HEK293 (cell line): ENCODE measurements at regions not wholly inside any gene's neighbourhood (a gene's known extent, or its start where the extent isn't known, plus 50 kb on each side); places are given as distances from the start of the nearest gene placed in this dataset.

ENCODE experiments used
- CTCF ChIA-PET: fragments of 350-600 bp; formaldehyde crosslinking; extraction: SDS; loops from one replicate; lab custom pipeline; 2021; ENCODE audit warnings: antibody characterized with exemption; lab: Yijun Ruan, JAX
- POLR2A ChIA-PET: fragments of 300-600 bp; formaldehyde crosslinking; extraction: SDS; loops from one replicate; lab custom pipeline; 2020; ENCODE audit warnings: antibody characterized with exemption, inconsistent platforms; lab: Yijun Ruan, JAX
- H3K27ac ChIP-seq: fragments of 200-500 bp; sonication (Bioruptor generic); 2 replicates; pipeline ENCODE4 v1.5.1; 2014; ENCODE audit warnings: low read depth, low read length, control low read depth, inconsistent platforms; ENCODE audit errors: extremely low read depth
- H3K36me3 ChIP-seq, 2 experiments: fragments of 200-500 bp in 1 of 2; sonication (Bioruptor generic) in 1 of 2; 1 replicate in 1 of 2; 2 replicates in 1 of 2; pipeline ENCODE4 v1.5.1; 2014 to 2017; ENCODE audit warnings: inconsistent platforms in 2 of 2, low read length in 2 of 2; ENCODE audit not compliant: control insufficient read depth in 2 of 2, insufficient read depth in 1 of 2
- H3K4me1 ChIP-seq: fragments of 200-500 bp; sonication (Bioruptor generic); 2 replicates; pipeline ENCODE4 v1.5.1; 2014; ENCODE audit warnings: mild to moderate bottlenecking, low read length, inconsistent platforms; ENCODE audit not compliant: control insufficient read depth, insufficient read depth
- H3K4me3 ChIP-seq: 2 replicates; pipeline ENCODE4 v1.5.1; 2011; ENCODE audit warnings: low read depth, mild to moderate bottlenecking, control low read depth, low read length, moderate library complexity
- H3K9me3 ChIP-seq: fragments of 200-500 bp; sonication (Bioruptor generic); 2 replicates; pipeline ENCODE4 v1.5.1; 2014; ENCODE audit warnings: low read depth, low read length, inconsistent platforms; ENCODE audit not compliant: control insufficient read depth, insufficient read depth
- EGR2 ChIP-seq: fragments of 450-650 bp; formaldehyde crosslinking; IDR thresholded peaks from 2 replicates; pipeline ENCODE4 v1.5.1; 2016; ENCODE audit warnings: low read depth, missing biosample characterization, missing genetic modification characterization
- GLI4 ChIP-seq: fragments of 450-650 bp; formaldehyde crosslinking; IDR thresholded peaks from 2 replicates; pipeline ENCODE4 v1.5.1; 2016; ENCODE audit warnings: missing biosample characterization, missing genetic modification characterization
- OVOL3 ChIP-seq: fragments of 450-650 bp; formaldehyde crosslinking; IDR thresholded peaks from 2 replicates; pipeline ENCODE4 v1.5.1; 2016; ENCODE audit warnings: missing biosample characterization, missing genetic modification characterization
- PRDM1 ChIP-seq: fragments of 450-650 bp; formaldehyde crosslinking; IDR thresholded peaks from 2 replicates; pipeline ENCODE4; 2016; ENCODE audit warnings: missing biosample characterization, missing genetic modification characterization
- SCRT2 ChIP-seq: fragments of 450-650 bp; formaldehyde crosslinking; IDR thresholded peaks from 2 replicates; pipeline ENCODE4 v1.5.1; 2016; ENCODE audit warnings: missing biosample characterization, missing genetic modification characterization
- SP2 ChIP-seq: fragments of 450-650 bp; formaldehyde crosslinking; IDR thresholded peaks from 2 replicates; pipeline ENCODE4 v1.5.1; 2016; ENCODE audit warnings: missing biosample characterization, missing genetic modification characterization
- ZBTB20 ChIP-seq: fragments of 450-650 bp; formaldehyde crosslinking; IDR thresholded peaks from 2 replicates; pipeline ENCODE4 v1.5.1; 2016; ENCODE audit warnings: missing biosample characterization, missing genetic modification characterization
- ZFHX2 ChIP-seq: fragments of 450-650 bp; formaldehyde crosslinking; conservative IDR thresholded peaks from 2 replicates; pipeline ENCODE4 v1.5.1; 2016; ENCODE audit warnings: missing biosample characterization, missing genetic modification characterization
- ZFP3 ChIP-seq: fragments of 450-650 bp; formaldehyde crosslinking; IDR thresholded peaks from 2 replicates; pipeline ENCODE4 v1.5.1; 2016; ENCODE audit warnings: low read depth, missing biosample characterization, missing genetic modification characterization
- ZIC2 ChIP-seq: fragments of 450-650 bp; formaldehyde crosslinking; IDR thresholded peaks from 2 replicates; pipeline ENCODE4 v1.5.1; 2016; ENCODE audit warnings: missing biosample characterization, missing genetic modification characterization
- ZNF140 ChIP-seq: fragments of 450-650 bp; formaldehyde crosslinking; IDR thresholded peaks from 2 replicates; pipeline ENCODE4 v1.5.1; 2016; ENCODE audit warnings: missing biosample characterization, missing genetic modification characterization
- ZNF174 ChIP-seq: fragments of 450-650 bp; formaldehyde crosslinking; IDR thresholded peaks from 2 replicates; pipeline ENCODE4 v1.5.0; 2017; ENCODE audit warnings: missing biosample characterization, mild to moderate bottlenecking, missing genetic modification characterization
- ZNF184 ChIP-seq: fragments of 450-650 bp; IDR thresholded peaks from 2 replicates; pipeline ENCODE4 v1.5.1; 2018; ENCODE audit warnings: missing biosample characterization, mild to moderate bottlenecking, missing genetic modification characterization
- ZNF23 ChIP-seq: fragments of 450-650 bp; formaldehyde crosslinking; IDR thresholded peaks from 2 replicates; pipeline ENCODE4 v1.5.1; 2016; ENCODE audit warnings: missing biosample characterization, missing genetic modification characterization, borderline replicate concordance
- ZNF311 ChIP-seq: fragments of 450-650 bp; formaldehyde crosslinking; IDR thresholded peaks from 2 replicates; pipeline ENCODE4 v1.5.1; 2017; ENCODE audit warnings: missing biosample characterization, missing genetic modification characterization, borderline replicate concordance
- ZNF350 ChIP-seq: fragments of 450-650 bp; formaldehyde crosslinking; IDR thresholded peaks from 2 replicates; pipeline ENCODE4 v1.5.0; 2017; ENCODE audit warnings: missing biosample characterization, mild to moderate bottlenecking, missing genetic modification characterization
- ZNF416 ChIP-seq: fragments of 450-650 bp; formaldehyde crosslinking; IDR thresholded peaks from 2 replicates; pipeline ENCODE4 v1.5.1; 2016; ENCODE audit warnings: missing biosample characterization, missing genetic modification characterization
- ZNF426 ChIP-seq: fragments of 450-650 bp; formaldehyde crosslinking; IDR thresholded peaks from 2 replicates; pipeline ENCODE4 v1.5.1; 2017; ENCODE audit warnings: missing biosample characterization, missing genetic modification characterization, mild to moderate bottlenecking, inconsistent platforms, moderate library complexity
- ZNF510 ChIP-seq: fragments of 450-650 bp; formaldehyde crosslinking; IDR thresholded peaks from 2 replicates; pipeline ENCODE4 v1.5.1; 2018; ENCODE audit warnings: mild to moderate bottlenecking, missing genetic modification characterization, missing biosample characterization; ENCODE audit not compliant: insufficient replicate concordance
- ZNF521 ChIP-seq: fragments of 450-650 bp; formaldehyde crosslinking; IDR thresholded peaks from 2 replicates; pipeline ENCODE4 v1.5.1; 2017; ENCODE audit warnings: missing biosample characterization, mild to moderate bottlenecking, missing genetic modification characterization
- ZNF548 ChIP-seq: fragments of 450-650 bp; formaldehyde crosslinking; IDR thresholded peaks from 2 replicates; pipeline ENCODE4 v1.5.1; 2016; ENCODE audit warnings: missing biosample characterization, missing genetic modification characterization
- ZNF600 ChIP-seq: fragments of 450-650 bp; formaldehyde crosslinking; IDR thresholded peaks from 2 replicates; pipeline ENCODE4 v1.5.1; 2016; ENCODE audit warnings: missing biosample characterization, missing genetic modification characterization
- ZNF610 ChIP-seq: fragments of 450-650 bp; formaldehyde crosslinking; IDR thresholded peaks from 2 replicates; pipeline ENCODE4 v1.5.1; 2016; ENCODE audit warnings: missing biosample characterization, missing genetic modification characterization, borderline replicate concordance
- ZNF626 ChIP-seq: fragments of 450-650 bp; sonication (Bioruptor Pico); formaldehyde crosslinking; IDR thresholded peaks from 2 replicates; pipeline ENCODE4 v1.5.1; 2018; ENCODE audit warnings: missing biosample characterization, missing genetic modification characterization, inconsistent platforms
- ZNF785 ChIP-seq: fragments of 450-650 bp; formaldehyde crosslinking; IDR thresholded peaks from 2 replicates; pipeline ENCODE4 v1.5.1; 2016; ENCODE audit warnings: missing biosample characterization, missing genetic modification characterization
- TF ChIP-seq, protein P1 (sequence below): fragments of 450-650 bp; formaldehyde crosslinking; IDR thresholded peaks from 2 replicates; pipeline ENCODE4 v1.5.1; 2017; ENCODE audit warnings: missing biosample characterization, missing genetic modification characterization
- TF ChIP-seq, protein P2 (sequence below): fragments of 450-650 bp; formaldehyde crosslinking; conservative IDR thresholded peaks from 2 replicates; pipeline ENCODE4 v1.5.1; 2016; ENCODE audit warnings: low read depth, missing biosample characterization, missing genetic modification characterization

DNA sequence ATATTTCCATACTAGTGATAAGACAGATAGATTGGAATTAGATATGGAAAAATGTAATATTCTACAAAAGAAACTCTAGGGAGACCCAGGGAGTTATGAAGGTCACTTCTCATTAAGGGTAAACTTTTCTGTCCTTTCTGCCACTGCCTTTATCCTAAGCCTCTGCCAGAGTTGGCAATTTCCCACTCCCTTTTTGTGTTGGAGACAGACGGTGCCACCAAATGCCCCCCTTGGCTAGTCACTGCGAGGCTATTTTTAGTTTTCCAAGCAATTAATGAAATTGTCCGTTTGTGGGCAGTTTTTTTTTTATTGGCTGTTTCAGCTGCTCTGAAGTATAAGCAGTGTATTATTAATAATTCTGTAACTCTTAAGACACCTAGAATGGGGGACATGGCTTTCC, 67.6 kb upstream of the TENM4 start:
- Histone ChIP-seq H3K36me3 (no peaks in the 10 kb centered on the region), H3K27ac (no peak overlapping the region), H3K4me1 (no peaks in the 10 kb centered on the region), H3K4me3 (no peak overlapping the region), H3K9me3 (no peaks in the 10 kb centered on the region)
- ChIA-PET CTCF (interaction anchor here (1.1 kb wide), 1 partner anchor 16 kb away, joined by 5 read pairs; no protein-coding TSS in a partner anchor), POLR2A (no interaction called here)
- TF ChIP-seq ZNF416 (no peak), SCRT2 (tag by site-specific recombination) (no peak), ZNF785 (tag by site-specific recombination) (no peak), GLI4 (tag by site-specific recombination) (no peak), ZNF521 (tag by site-specific recombination) (no peak), PRDM1 (tag by site-specific recombination) (no peak), ZFP3 (tag by site-specific recombination) (no peak), ZNF350 (tag by site-specific recombination) (no peak)
- TF ChIP-seq, protein P1, sequence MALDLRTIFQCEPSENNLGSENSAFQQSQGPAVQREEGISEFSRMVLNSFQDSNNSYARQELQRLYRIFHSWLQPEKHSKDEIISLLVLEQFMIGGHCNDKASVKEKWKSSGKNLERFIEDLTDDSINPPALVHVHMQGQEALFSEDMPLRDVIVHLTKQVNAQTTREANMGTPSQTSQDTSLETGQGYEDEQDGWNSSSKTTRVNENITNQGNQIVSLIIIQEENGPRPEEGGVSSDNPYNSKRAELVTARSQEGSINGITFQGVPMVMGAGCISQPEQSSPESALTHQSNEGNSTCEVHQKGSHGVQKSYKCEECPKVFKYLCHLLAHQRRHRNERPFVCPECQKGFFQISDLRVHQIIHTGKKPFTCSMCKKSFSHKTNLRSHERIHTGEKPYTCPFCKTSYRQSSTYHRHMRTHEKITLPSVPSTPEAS (tag by site-specific recombination), result no peak

DNA sequence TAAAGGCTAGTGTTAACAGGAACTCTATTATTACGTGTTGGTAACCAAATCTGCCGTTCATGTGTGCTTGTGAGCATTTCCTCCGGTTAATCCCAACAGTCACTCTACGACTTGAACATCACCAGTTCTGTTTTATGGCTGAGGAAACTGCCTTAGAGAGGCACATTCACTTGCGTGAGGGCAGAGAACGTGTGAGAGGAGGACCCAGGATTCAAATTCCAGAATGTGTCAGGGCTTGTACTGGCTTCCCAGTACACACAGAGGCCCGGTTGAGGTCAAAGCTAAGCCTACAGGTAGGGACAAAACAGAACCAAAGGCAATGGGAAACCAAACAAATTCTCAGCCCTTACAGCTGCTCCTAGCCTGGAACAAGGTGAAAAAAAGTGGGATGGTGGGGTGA, 66.9 kb upstream of the TENM4 start:
- TF ChIP-seq ZNF174 (tag by site-specific recombination), result no peak
- TF ChIP-seq OVOL3 (tag by site-specific recombination), result no peak
- no peak for TF ChIP-seq ZNF600
- TF ChIP-seq ZNF184, result no peak
- TF ChIP-seq ZNF311 (tag by site-specific recombination), result no peak
- TF ChIP-seq ZNF23 (tag by site-specific recombination), result no peak
- no peak for TF ChIP-seq ZNF610 (tag by site-specific recombination)
- TF ChIP-seq ZNF626 (tag by site-specific recombination), result no peak
- POLR2A ChIA-PET, result no interaction called here
- CTCF ChIA-PET, result interaction anchor here (1.1 kb wide), 1 partner anchor 15 kb away, joined by 5 read pairs; no protein-coding TSS in a partner anchor
- Histone ChIP-seq H3K9me3 (no peaks in the 10 kb centered on the region), H3K4me1 (no peaks in the 10 kb centered on the region), H3K27ac (no peak overlapping the region), H3K4me3 (no peak overlapping the region), H3K36me3 (no peaks in the 10 kb centered on the region)

DNA sequence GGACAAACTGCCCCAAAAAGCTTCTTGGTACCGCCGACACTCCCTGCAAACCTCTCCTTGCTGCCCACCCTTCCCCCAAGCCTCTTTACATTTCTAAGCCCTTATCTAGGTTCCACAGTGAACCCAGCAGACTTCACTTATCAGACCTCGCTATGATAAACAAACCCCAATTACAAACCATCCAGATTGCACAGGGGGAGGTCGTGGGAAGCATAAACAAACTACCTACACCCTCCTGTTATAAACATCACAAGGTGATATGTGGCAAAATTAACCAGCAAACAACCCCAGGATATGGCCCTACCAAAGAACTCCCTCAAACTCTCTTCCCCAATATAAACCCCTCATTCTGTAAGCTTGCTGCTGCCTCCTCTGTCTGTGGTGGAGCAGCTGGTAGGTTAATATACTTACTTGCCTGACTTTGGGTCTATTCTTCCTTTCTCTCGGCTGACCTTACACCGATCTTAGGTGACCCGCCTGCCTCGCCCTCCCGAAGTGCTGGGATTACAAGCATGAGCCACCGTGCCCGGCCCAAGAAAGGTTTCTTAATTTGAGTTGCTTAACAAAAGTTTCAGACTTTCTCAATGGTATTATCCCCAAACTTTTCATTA, 66.0 kb upstream of the TENM4 start:
- POLR2A ChIA-PET, result no interaction called here
- H3K4me3 ChIP-seq, result no peak overlapping the region

DNA sequence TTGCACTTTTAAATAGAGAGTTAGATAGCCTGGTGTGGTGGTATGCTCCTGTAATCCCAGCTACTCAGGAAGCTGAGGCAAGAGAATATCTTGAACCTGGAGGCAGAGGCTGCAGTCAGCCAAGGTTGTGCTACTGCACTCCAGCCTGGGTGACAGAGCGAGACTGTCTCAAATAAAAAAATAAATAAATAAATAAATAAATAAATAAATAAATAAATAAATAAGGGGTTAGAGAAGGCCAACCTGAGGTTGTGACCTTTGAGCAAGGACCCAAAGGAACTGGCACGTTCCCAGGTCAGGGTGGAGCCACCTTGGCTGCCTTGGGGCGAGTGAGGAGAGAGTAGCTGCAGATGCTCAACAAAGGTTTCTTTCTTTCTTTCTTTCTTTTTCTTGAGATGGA, 65.3 kb upstream of the TENM4 start:
- ChIA-PET CTCF (interaction anchor here (4.3 kb wide), 1 partner anchor 13 kb away, joined by 30 read pairs; no protein-coding TSS in a partner anchor), POLR2A (no interaction called here)
- Histone ChIP-seq H3K9me3 (no peaks in the 10 kb centered on the region), H3K27ac (no peak overlapping the region), H3K4me3 (no peak overlapping the region), H3K4me1 (no peaks in the 10 kb centered on the region), H3K36me3 (no peaks in the 10 kb centered on the region)
- TF ChIP-seq SP2 (tag by site-specific recombination) (no peak), ZBTB20 (tag by site-specific recombination) (no peak), ZNF548 (tag by site-specific recombination) (no peak), ZNF426 (tag by site-specific recombination) (peak; percentile 76), ZNF140 (peak; percentile 71; the same call in 1 of the 2 replicates)
- TF ChIP-seq, protein P2, sequence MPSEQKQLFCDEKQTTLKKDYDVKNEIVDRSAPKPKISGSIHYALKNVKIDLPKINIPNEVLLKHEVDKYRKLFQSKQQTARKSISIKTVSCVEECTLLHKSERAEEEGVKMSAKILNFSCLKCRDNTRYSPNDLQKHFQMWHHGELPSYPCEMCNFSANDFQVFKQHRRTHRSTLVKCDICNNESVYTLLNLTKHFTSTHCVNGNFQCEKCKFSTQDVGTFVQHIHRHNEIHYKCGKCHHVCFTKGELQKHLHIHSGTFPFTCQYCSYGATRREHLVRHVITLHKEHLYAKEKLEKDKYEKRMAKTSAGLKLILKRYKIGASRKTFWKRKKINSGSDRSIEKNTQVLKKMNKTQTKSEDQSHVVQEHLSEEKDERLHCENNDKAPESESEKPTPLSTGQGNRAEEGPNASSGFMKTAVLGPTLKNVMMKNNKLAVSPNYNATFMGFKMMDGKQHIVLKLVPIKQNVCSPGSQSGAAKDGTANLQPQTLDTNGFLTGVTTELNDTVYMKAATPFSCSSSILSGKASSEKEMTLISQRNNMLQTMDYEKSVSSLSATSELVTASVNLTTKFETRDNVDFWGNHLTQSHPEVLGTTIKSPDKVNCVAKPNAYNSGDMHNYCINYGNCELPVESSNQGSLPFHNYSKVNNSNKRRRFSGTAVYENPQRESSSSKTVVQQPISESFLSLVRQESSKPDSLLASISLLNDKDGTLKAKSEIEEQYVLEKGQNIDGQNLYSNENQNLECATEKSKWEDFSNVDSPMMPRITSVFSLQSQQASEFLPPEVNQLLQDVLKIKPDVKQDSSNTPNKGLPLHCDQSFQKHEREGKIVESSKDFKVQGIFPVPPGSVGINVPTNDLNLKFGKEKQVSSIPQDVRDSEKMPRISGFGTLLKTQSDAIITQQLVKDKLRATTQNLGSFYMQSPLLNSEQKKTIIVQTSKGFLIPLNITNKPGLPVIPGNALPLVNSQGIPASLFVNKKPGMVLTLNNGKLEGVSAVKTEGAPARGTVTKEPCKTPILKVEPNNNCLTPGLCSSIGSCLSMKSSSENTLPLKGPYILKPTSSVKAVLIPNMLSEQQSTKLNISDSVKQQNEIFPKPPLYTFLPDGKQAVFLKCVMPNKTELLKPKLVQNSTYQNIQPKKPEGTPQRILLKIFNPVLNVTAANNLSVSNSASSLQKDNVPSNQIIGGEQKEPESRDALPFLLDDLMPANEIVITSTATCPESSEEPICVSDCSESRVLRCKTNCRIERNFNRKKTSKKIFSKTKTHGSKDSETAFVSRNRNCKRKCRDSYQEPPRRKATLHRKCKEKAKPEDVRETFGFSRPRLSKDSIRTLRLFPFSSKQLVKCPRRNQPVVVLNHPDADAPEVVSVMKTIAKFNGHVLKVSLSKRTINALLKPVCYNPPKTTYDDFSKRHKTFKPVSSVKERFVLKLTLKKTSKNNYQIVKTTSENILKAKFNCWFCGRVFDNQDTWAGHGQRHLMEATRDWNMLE, result peak; percentile 72

More for the DNA sequence above, 66.0 kb upstream of the TENM4 start:
- TF ChIP-seq ZFHX2 (tag by site-specific recombination) (peak; percentile 34), ZIC2 (tag by site-specific recombination) (peak; percentile 37; the same call in 1 of the 2 replicates), PRDM1 (tag by site-specific recombination) (no peak), EGR2 (tag by site-specific recombination) (peak; percentile 32; the same call in 1 of the 2 replicates), ZNF510 (tag by site-specific recombination) (no peak)
- H3K27ac ChIP-seq, result no peak overlapping the region
- H3K4me1 ChIP-seq, result no peaks in the 10 kb centered on the region
- CTCF ChIA-PET, result interaction anchor here (4.3 kb wide), 1 partner anchor 14 kb away, joined by 30 read pairs; no protein-coding TSS in a partner anchor
- no peaks in the 10 kb centered on the region for H3K36me3 ChIP-seq
- H3K9me3 ChIP-seq, result no peaks in the 10 kb centered on the region
